Stimulated activated CD8-positive, alpha-beta memory T cell treated with anti-CD3 and anti-CD28 coated beads, Interleukin-4, amount 100 ng/mL, for 24 hours (primary cell): ENCODE measurements at regions not wholly inside any gene's neighbourhood (a gene's known extent, or its start where the extent isn't known, plus 50 kb on each side); places are given as distances from the start of the nearest gene placed in this dataset.
"Not testable (repeated sequence)": the region's sequence is repeated elsewhere in the genome, so short reads cannot be mapped to it uniquely, and the experiment has no call there.

Experiments
- DNase-seq: peaks from one replicate; pipeline ENCODE4 v3.0.0-alpha.2; 2020; ENCODE audit warnings: low read depth

- DNase-seq = no peak
Observed at GRCh38 chr11:13135385-13136271, 126.5 kb downstream of the RASSF10 start.

- DNase-seq = no peak
Observed at GRCh38 chr11:13136272-13136596, 127.1 kb downstream of the RASSF10 start.

- DNase-seq = no peak
Observed at GRCh38 chr11:13137844-13138301, 128.8 kb downstream of the RASSF10 start.

GRCh38 chr11:13139085-13139484 lies 130.0 kb downstream of the RASSF10 start:
- DNase-seq = not testable (repeated sequence)

- DNase-seq = no peak
Observed at GRCh38 chr11:13140028-13140870, 131.1 kb downstream of the RASSF10 start.

GRCh38 chr11:13140873-13141655 lies 131.9 kb downstream of the RASSF10 start:
- DNase-seq = no peak

- no peak for DNase-seq
Observed at GRCh38 chr11:13141731-13142709, 132.9 kb downstream of the RASSF10 start.

GRCh38 chr11:13143486-13144297 lies 133.9 kb upstream of the BMAL1 start:
- no peak for DNase-seq

- no peak for DNase-seq
Observed at GRCh38 chr11:13145461-13145860, 132.1 kb upstream of the BMAL1 start.

- no peak for DNase-seq
Observed at GRCh38 chr11:13149991-13150390, 127.6 kb upstream of the BMAL1 start.

- DNase-seq = no peak
Observed at GRCh38 chr11:13150487-13150886, 127.1 kb upstream of the BMAL1 start.

- no peak for DNase-seq
Observed at GRCh38 chr11:13152264-13152663, 125.3 kb upstream of the BMAL1 start.

GRCh38 chr11:13152736-13153541 lies 124.7 kb upstream of the BMAL1 start:
- no peak for DNase-seq

- DNase-seq = not testable (repeated sequence)
Observed at GRCh38 chr11:13154374-13154773, 123.2 kb upstream of the BMAL1 start.

GRCh38 chr11:13160346-13160745 lies 117.2 kb upstream of the BMAL1 start:
- no peak for DNase-seq

- no peak for DNase-seq
Observed at GRCh38 chr11:13160806-13161205, 116.8 kb upstream of the BMAL1 start.

- no peak for DNase-seq
Observed at GRCh38 chr11:13163158-13163557, 114.4 kb upstream of the BMAL1 start.

- no peak for DNase-seq
Observed at GRCh38 chr11:13166036-13166435, 111.6 kb upstream of the BMAL1 start.

- no peak for DNase-seq
Observed at GRCh38 chr11:13168271-13168670, 109.3 kb upstream of the BMAL1 start.
